ENCODE measurements at regions not wholly inside any gene's neighbourhood (a gene's known extent, or its start where the extent isn't known, plus 50 kb on each side); places are given as distances from the start of the nearest gene placed in this dataset.
A peak's percentile ranks its signal among the peaks of the same experiment; 100 is the strongest.
"Not testable (repeated sequence)": the region's sequence is repeated elsewhere in the genome, so short reads cannot be mapped to it uniquely, and the experiment has no call there.

DNA sequence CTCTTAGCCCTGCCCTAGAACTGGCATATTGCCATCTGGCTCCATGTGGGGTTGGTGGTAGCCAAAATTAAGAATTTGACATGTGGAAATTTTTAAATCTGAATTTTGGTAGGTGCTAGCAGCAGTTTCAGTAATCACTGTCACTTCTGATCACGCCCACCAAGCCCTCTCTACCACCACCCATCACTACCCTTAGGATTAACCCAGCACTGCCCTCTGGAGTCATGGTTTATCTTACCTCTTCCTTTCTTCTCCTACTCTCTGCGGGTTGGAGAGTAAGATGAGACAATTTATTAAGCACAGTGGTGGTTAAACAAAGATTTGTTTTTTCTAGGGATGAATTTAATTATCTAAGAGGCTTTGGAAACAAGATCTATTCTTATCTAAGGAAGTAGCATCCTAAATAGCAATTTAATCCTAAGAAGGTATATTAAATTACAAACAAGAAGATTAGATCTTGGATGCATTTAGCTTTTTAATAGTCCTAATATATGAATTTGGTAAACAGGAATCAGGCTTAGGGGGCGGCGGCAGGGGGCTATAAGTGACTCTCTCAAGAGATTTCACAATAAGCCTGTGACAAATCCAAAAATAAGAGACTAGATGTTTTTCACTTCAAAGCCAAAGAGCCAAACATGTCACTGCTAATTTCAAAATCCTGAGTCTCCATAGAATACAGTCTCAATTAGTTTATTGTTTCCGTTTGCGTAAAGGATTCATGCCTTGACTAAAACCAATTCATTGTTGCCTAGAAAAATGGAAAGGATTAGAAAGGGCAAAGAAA lies 498.4 kb upstream of the UBE2E2 start:
- H3K56ac ChIP-seq (ENCODE audit: insufficient read length, low read depth, low read length) = no peak overlapping the region
- no peak overlapping the region for H4K91ac ChIP-seq (ENCODE audit: insufficient read length, low read depth, low read length)
- no peaks in the 10 kb centered on the region for H3K27me3 ChIP-seq (ENCODE audit: insufficient read depth, low read length)
- no peak overlapping the region for H2BK120ac ChIP-seq (ENCODE audit: low read depth, low read length, poor library complexity, severe bottlenecking)
- no peaks in the 10 kb centered on the region for H4K20me1 ChIP-seq (ENCODE audit: control insufficient read depth, insufficient read depth, insufficient read length)
- TF ChIP-seq, protein P1, sequence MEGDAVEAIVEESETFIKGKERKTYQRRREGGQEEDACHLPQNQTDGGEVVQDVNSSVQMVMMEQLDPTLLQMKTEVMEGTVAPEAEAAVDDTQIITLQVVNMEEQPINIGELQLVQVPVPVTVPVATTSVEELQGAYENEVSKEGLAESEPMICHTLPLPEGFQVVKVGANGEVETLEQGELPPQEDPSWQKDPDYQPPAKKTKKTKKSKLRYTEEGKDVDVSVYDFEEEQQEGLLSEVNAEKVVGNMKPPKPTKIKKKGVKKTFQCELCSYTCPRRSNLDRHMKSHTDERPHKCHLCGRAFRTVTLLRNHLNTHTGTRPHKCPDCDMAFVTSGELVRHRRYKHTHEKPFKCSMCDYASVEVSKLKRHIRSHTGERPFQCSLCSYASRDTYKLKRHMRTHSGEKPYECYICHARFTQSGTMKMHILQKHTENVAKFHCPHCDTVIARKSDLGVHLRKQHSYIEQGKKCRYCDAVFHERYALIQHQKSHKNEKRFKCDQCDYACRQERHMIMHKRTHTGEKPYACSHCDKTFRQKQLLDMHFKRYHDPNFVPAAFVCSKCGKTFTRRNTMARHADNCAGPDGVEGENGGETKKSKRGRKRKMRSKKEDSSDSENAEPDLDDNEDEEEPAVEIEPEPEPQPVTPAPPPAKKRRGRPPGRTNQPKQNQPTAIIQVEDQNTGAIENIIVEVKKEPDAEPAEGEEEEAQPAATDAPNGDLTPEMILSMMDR (conservative IDR thresholded peaks at IDR 0.05) = peak; percentile 46; the same call in 2 of the 3 replicates
- no peaks in the 10 kb centered on the region for H3K79me1 ChIP-seq (ENCODE audit: insufficient read depth, low read depth, low read length, poor library complexity, severe bottlenecking)
- peaks cover 7% of the 10 kb centered on the region for H3K9me3 ChIP-seq (ENCODE audit: control insufficient read depth, low read depth, low read length)
- H3K14ac ChIP-seq (ENCODE audit: insufficient read depth, low read length) = no peak overlapping the region
- H3K9ac ChIP-seq (ENCODE audit: extremely low read depth, insufficient read length, low read length) = no peak overlapping the region
- no peak overlapping the region for H2BK12ac ChIP-seq (ENCODE audit: insufficient read length, low read depth, low read length)
- no peak overlapping the region for H3K18ac ChIP-seq (ENCODE audit: insufficient read length, low read depth, low read length)
- Mint-ChIP-seq H3K4me1 (peaks cover 10 to 17% of the 10 kb centered on the region in 2 experiments), H3K27ac (peak overlapping the region in 1 of 3 experiments; percentile 67; a peak in 1 of 7 replicates), H3K36me3 (ENCODE audit: insufficient read depth in 1 of 3, low read depth in 3 of 3) (peaks cover 10 to 26% (median 21%) of the 10 kb centered on the region in 3 experiments), H3K27me3 (ENCODE audit: low read depth) (peaks cover 1% of the 10 kb centered on the region; the same call in 1 of the 2 replicates), H3K4me3 (no peak overlapping the region), H3K9me3 (peaks cover 22 to 28% of the 10 kb centered on the region in 2 experiments)
- no peaks in the 10 kb centered on the region for H3K79me2 ChIP-seq (ENCODE audit: insufficient read depth, low read length)
- no peak overlapping the region for H2BK15ac ChIP-seq (ENCODE audit: low read depth, low read length)
- H2BK5ac ChIP-seq (ENCODE audit: insufficient read length, low read length) = no peak overlapping the region
- H3K23ac ChIP-seq (ENCODE audit: insufficient read length, low read depth, low read length) = no peak overlapping the region
- no peak overlapping the region for H2BK20ac ChIP-seq (ENCODE audit: low read depth, low read length, poor library complexity, severe bottlenecking)
- no CpG with 5 or more reads among the region's 6 CpGs for WGBS (ENCODE audit: extremely low coverage, insufficient read length, low lambda C conversion rate)
- no peak overlapping the region for H2AFZ ChIP-seq (ENCODE audit: low read length)
- no peak overlapping the region for H3T11ph ChIP-seq (ENCODE audit: low read length)
- no peak overlapping the region for H3K27ac ChIP-seq (ENCODE audit: insufficient read length, low read depth, low read length)
- H2AK5ac ChIP-seq (ENCODE audit: insufficient read length, low read length) = no peak overlapping the region
- H3K4ac ChIP-seq (ENCODE audit: low read depth, low read length) = no peak overlapping the region
- no peak overlapping the region for H4K8ac ChIP-seq (replicated peaks; ENCODE audit: insufficient read length, low read depth, low read length)
- H4K5ac ChIP-seq (ENCODE audit: insufficient read length, low read depth, low read length) = no peak overlapping the region
- no peak for DNase-seq
- no peaks in the 10 kb centered on the region for H3K23me2 ChIP-seq (ENCODE audit: insufficient read length, low read depth, low read length, poor library complexity, severe bottlenecking)
- H3K4me2 ChIP-seq (ENCODE audit: insufficient read depth, insufficient read length, low read length) = no peak overlapping the region
- no peaks in the 10 kb centered on the region for H3K4me1 ChIP-seq (ENCODE audit: insufficient read depth, low read length)

DNA sequence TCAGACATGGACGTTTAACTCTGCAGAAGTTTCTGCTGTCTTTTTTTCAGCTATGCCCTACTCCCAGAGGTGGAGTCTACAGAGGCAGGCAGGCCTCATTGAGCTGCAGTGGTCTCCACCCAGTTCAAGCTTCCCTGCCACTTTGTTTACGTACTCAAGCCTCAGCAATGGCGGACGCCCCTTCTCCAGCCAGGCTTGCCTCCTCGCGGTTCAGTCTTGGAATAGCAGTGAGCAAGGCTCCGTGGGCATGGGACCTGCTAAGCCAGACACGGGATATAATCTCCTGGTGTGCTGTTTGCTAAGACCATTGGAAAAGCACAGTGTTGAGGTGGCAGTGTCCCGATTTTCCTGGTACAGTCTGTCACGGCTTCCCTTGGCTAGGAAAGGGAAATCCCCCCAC lies 496.2 kb upstream of the UBE2E2 start:
- H3K18ac ChIP-seq (ENCODE audit: insufficient read length, low read depth, low read length); H3K27me3 ChIP-seq (ENCODE audit: insufficient read depth, low read length); H2BK20ac ChIP-seq (ENCODE audit: low read depth, low read length, poor library complexity, severe bottlenecking); H3K23ac ChIP-seq (ENCODE audit: insufficient read length, low read depth, low read length); H4K5ac ChIP-seq (ENCODE audit: insufficient read length, low read depth, low read length); H3K27ac ChIP-seq (ENCODE audit: insufficient read length, low read depth, low read length); H4K20me1 ChIP-seq (ENCODE audit: control insufficient read depth, insufficient read depth, insufficient read length); H3K4me1 ChIP-seq (ENCODE audit: insufficient read depth, low read length); H3T11ph ChIP-seq (ENCODE audit: low read length); H4K91ac ChIP-seq (ENCODE audit: insufficient read length, low read depth, low read length); H3K56ac ChIP-seq (ENCODE audit: insufficient read length, low read depth, low read length); H3K9me3 ChIP-seq (ENCODE audit: control insufficient read depth, low read depth, low read length); H3K27me3 Mint-ChIP-seq (ENCODE audit: low read depth); DNase-seq; H3K23me2 ChIP-seq (ENCODE audit: insufficient read length, low read depth, low read length, poor library complexity, severe bottlenecking); H3K4me3 Mint-ChIP-seq; H3K79me2 ChIP-seq (ENCODE audit: insufficient read depth, low read length); H3K4me2 ChIP-seq (ENCODE audit: insufficient read depth, insufficient read length, low read length); H2BK15ac ChIP-seq (ENCODE audit: low read depth, low read length); H4K8ac ChIP-seq (replicated peaks; ENCODE audit: insufficient read length, low read depth, low read length); H3K27ac Mint-ChIP-seq; H3K4ac ChIP-seq (ENCODE audit: low read depth, low read length); H2AK5ac ChIP-seq (ENCODE audit: insufficient read length, low read length); H3K9ac ChIP-seq (ENCODE audit: extremely low read depth, insufficient read length, low read length); H3K14ac ChIP-seq (ENCODE audit: insufficient read depth, low read length); H2BK12ac ChIP-seq (ENCODE audit: insufficient read length, low read depth, low read length); H3K79me1 ChIP-seq (ENCODE audit: insufficient read depth, low read depth, low read length, poor library complexity, severe bottlenecking); H2BK120ac ChIP-seq (ENCODE audit: low read depth, low read length, poor library complexity, severe bottlenecking); H2AFZ ChIP-seq (ENCODE audit: low read length); H2BK5ac ChIP-seq (ENCODE audit: insufficient read length, low read length): not testable (repeated sequence)
- Mint-ChIP-seq H3K4me1 (peaks cover 10 to 17% of the 10 kb centered on the region in 2 experiments), H3K36me3 (ENCODE audit: insufficient read depth in 1 of 3, low read depth in 3 of 3) (peaks cover 13 to 26% (median 22%) of the 10 kb centered on the region in 3 experiments), H3K9me3 (peaks cover 37 to 44% of the 10 kb centered on the region in 2 experiments)
- WGBS (ENCODE audit: extremely low coverage, insufficient read length, low lambda C conversion rate) = no CpG with 5 or more reads among the region's 10 CpGs
